ENCODE measurements at regions not wholly inside any gene's neighbourhood (a gene's known extent, or its start where the extent isn't known, plus 50 kb on each side); places are given as distances from the start of the nearest gene placed in this dataset.

GRCh38 chr4:132981611-132982010 lies 167.5 kb upstream of the PCDH10 start:
- DNase-seq, result no peak
- no peaks in the 10 kb centered on the region for H3K9me3 ChIP-seq (replicated peaks)
- H3K4me3 ChIP-seq, result no peak overlapping the region
- no peaks in the 10 kb centered on the region for H3K36me3 ChIP-seq
- no peaks in the 10 kb centered on the region for H3K4me1 ChIP-seq
- intact Hi-C loops (cut with micrococcal nuclease), result no loop called here
- H3K27ac ChIP-seq (replicated peaks), result no peak overlapping the region
- no peak for TF ChIP-seq CTCF (IDR thresholded peaks at IDR 0.05; ENCODE audit: borderline replicate concordance)
- H3K27me3 ChIP-seq (ENCODE audit: low read depth), result no peaks in the 10 kb centered on the region

GRCh38 chr4:132982151-132982550 lies 166.9 kb upstream of the PCDH10 start:
- intact Hi-C loops (cut with micrococcal nuclease), result no loop called here
- H3K27ac ChIP-seq (replicated peaks), result no peak overlapping the region
- no peak for TF ChIP-seq CTCF (IDR thresholded peaks at IDR 0.05; ENCODE audit: borderline replicate concordance)
- no peaks in the 10 kb centered on the region for H3K9me3 ChIP-seq (replicated peaks)
- no peaks in the 10 kb centered on the region for H3K4me1 ChIP-seq
- no peak overlapping the region for H3K4me3 ChIP-seq
- H3K27me3 ChIP-seq (ENCODE audit: low read depth), result no peaks in the 10 kb centered on the region
- no peak for DNase-seq
- H3K36me3 ChIP-seq, result no peaks in the 10 kb centered on the region

GRCh38 chr4:132991111-132991510 lies 158.0 kb upstream of the PCDH10 start:
- no peak for TF ChIP-seq CTCF (IDR thresholded peaks at IDR 0.05; ENCODE audit: borderline replicate concordance)
- no peaks in the 10 kb centered on the region for H3K4me1 ChIP-seq
- no peak overlapping the region for H3K27ac ChIP-seq (replicated peaks)
- no peaks in the 10 kb centered on the region for H3K27me3 ChIP-seq (ENCODE audit: low read depth)
- no peak overlapping the region for H3K4me3 ChIP-seq
- DNase-seq, result no peak
- no peaks in the 10 kb centered on the region for H3K36me3 ChIP-seq
- peaks cover 8% of the 10 kb centered on the region for H3K9me3 ChIP-seq (replicated peaks)
- intact Hi-C loops (cut with micrococcal nuclease), result no loop called here

GRCh38 chr4:132992686-132993085 lies 156.4 kb upstream of the PCDH10 start:
- no peak for TF ChIP-seq CTCF (IDR thresholded peaks at IDR 0.05; ENCODE audit: borderline replicate concordance)
- Histone ChIP-seq H3K4me1 (no peaks in the 10 kb centered on the region), H3K36me3 (no peaks in the 10 kb centered on the region), H3K27ac (replicated peaks) (no peak overlapping the region), H3K27me3 (ENCODE audit: low read depth) (no peaks in the 10 kb centered on the region), H3K4me3 (no peak overlapping the region), H3K9me3 (replicated peaks) (peaks cover 8% of the 10 kb centered on the region)
- intact Hi-C loops (cut with micrococcal nuclease), result no loop called here
- DNase-seq, result no peak

- no peaks in the 10 kb centered on the region for H3K36me3 ChIP-seq
- intact Hi-C loops (cut with micrococcal nuclease), result no loop called here
- H3K4me3 ChIP-seq, result no peak overlapping the region
- H3K27me3 ChIP-seq (ENCODE audit: low read depth), result no peaks in the 10 kb centered on the region
- no peaks in the 10 kb centered on the region for H3K4me1 ChIP-seq
- H3K9me3 ChIP-seq (replicated peaks), result peaks cover 6% of the 10 kb centered on the region
- H3K27ac ChIP-seq (replicated peaks), result no peak overlapping the region
- no peak for TF ChIP-seq CTCF (IDR thresholded peaks at IDR 0.05; ENCODE audit: borderline replicate concordance)
- no peak for DNase-seq
Measured at GRCh38 chr4:132998585-132999230, 150.4 kb upstream of the PCDH10 start.

All from left ventricle myocardium inferior (tissue), 1 donor.